Colonic mucosa (tissue), 4 donors: ENCODE measurements at regions not wholly inside any gene's neighbourhood (a gene's known extent, or its start where the extent isn't known, plus 50 kb on each side); places are given as distances from the start of the nearest gene placed in this dataset.

Experiments used
- DNase-seq: peaks from one replicate; pipeline ENCODE4 v3.0.0-alpha.2; 2020
- H3K27ac ChIP-seq: fragments of 200-600 bp; one replicate; pipeline ENCODE4 v1.8.0; 2021
- H3K27me3 ChIP-seq: fragments of 200-600 bp; one replicate; pipeline ENCODE4 v1.8.0; 2021
- H3K36me3 ChIP-seq: fragments of 200-600 bp; one replicate; pipeline ENCODE4 v1.8.0; 2021
- H3K4me1 ChIP-seq: fragments of 200-600 bp; one replicate; pipeline ENCODE4 v1.8.0; 2021; ENCODE audit warnings: mild to moderate bottlenecking
- H3K4me3 ChIP-seq: fragments of 200-600 bp; one replicate; pipeline ENCODE4 v1.8.0; 2021
- H3K9ac ChIP-seq, 2 donors: one replicate each; pipeline ENCODE4 v1.7.0; 2013; ENCODE audit warnings: control low read depth in 2 of 2, low read depth in 2 of 2, low read length in 2 of 2
- H3K9me3 ChIP-seq: fragments of 200-600 bp; one replicate; pipeline ENCODE4 v1.8.0; 2021
- intact Hi-C: fragments of 100-400 bp; cut with DNase I; formaldehyde crosslinking; loops from one replicate; pipeline ENCODE4 v1.14.1; 2022
- TF ChIP-seq, protein P1 (sequence below): fragments of 200-600 bp; IDR thresholded peaks from one replicate; pipeline ENCODE4 v1.8.0; 2022; ENCODE audit warnings: antibody characterized with exemption, mild to moderate bottlenecking
- donor health status: healthy.
- donor health status: DM: no; HTN: no; CAD: no.
- donor health status: DM: no; HTN: no; CAD: no.

DNA sequence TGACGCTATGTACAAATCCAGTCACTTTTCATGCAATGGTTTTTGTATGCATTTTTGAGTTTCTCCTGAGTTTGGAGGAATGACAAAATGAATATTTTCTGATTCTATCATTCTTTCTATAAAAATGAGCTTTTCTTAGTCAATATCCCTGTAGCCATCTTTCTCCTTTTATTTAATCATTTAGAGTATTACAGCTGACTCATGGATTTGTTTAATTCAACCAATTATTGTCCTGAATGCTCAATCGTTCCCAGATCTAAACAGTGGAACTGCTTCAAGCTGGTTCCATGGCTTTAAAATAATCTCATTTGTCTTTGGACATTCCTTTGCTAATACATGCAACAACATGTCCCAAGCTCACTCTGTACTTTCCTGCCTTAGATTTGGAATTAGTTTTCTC is 368.8 kb downstream of the ADCYAP1 start:
- no peak for DNase-seq
- Histone ChIP-seq H3K9me3 (no peaks in the 10 kb centered on the region), H3K27me3 (no peaks in the 10 kb centered on the region), H3K9ac (no peak overlapping the region), H3K27ac (no peak overlapping the region), H3K4me1 (no peaks in the 10 kb centered on the region), H3K36me3 (no peaks in the 10 kb centered on the region), H3K4me3 (no peak overlapping the region)
- TF ChIP-seq, protein P1, sequence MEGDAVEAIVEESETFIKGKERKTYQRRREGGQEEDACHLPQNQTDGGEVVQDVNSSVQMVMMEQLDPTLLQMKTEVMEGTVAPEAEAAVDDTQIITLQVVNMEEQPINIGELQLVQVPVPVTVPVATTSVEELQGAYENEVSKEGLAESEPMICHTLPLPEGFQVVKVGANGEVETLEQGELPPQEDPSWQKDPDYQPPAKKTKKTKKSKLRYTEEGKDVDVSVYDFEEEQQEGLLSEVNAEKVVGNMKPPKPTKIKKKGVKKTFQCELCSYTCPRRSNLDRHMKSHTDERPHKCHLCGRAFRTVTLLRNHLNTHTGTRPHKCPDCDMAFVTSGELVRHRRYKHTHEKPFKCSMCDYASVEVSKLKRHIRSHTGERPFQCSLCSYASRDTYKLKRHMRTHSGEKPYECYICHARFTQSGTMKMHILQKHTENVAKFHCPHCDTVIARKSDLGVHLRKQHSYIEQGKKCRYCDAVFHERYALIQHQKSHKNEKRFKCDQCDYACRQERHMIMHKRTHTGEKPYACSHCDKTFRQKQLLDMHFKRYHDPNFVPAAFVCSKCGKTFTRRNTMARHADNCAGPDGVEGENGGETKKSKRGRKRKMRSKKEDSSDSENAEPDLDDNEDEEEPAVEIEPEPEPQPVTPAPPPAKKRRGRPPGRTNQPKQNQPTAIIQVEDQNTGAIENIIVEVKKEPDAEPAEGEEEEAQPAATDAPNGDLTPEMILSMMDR = no peak
- intact Hi-C loops = no loop called here

GRCh38 chr18:1292167-1292566 is 387.5 kb downstream of the ADCYAP1 start:
- Histone ChIP-seq H3K9me3 (no peaks in the 10 kb centered on the region), H3K36me3 (no peaks in the 10 kb centered on the region), H3K9ac (no peak overlapping the region), H3K27me3 (no peaks in the 10 kb centered on the region), H3K27ac (no peak overlapping the region), H3K4me3 (no peak overlapping the region), H3K4me1 (no peaks in the 10 kb centered on the region)
- no peak for DNase-seq
- intact Hi-C loops = no loop called here
- TF ChIP-seq, protein P1 = no peak

- no peak overlapping the region for H3K9ac ChIP-seq
- no peak overlapping the region for H3K27ac ChIP-seq
- H3K4me1 ChIP-seq = no peaks in the 10 kb centered on the region
- H3K36me3 ChIP-seq = no peaks in the 10 kb centered on the region
- no peak overlapping the region for H3K4me3 ChIP-seq
- intact Hi-C loops = no loop called here
- TF ChIP-seq, protein P1 = no peak
- H3K9me3 ChIP-seq = no peaks in the 10 kb centered on the region
- no peaks in the 10 kb centered on the region for H3K27me3 ChIP-seq
- no peak for DNase-seq
Observed at GRCh38 chr18:1294229-1294628, 389.6 kb downstream of the ADCYAP1 start.

GRCh38 chr18:1296237-1296636 is 391.6 kb downstream of the ADCYAP1 start:
- TF ChIP-seq, protein P1 = no peak
- no peak for DNase-seq
- Histone ChIP-seq H3K36me3 (no peaks in the 10 kb centered on the region), H3K9me3 (no peaks in the 10 kb centered on the region), H3K4me1 (no peaks in the 10 kb centered on the region), H3K27ac (no peak overlapping the region), H3K27me3 (no peaks in the 10 kb centered on the region), H3K4me3 (no peak overlapping the region), H3K9ac (no peak overlapping the region)
- intact Hi-C loops = no loop called here

GRCh38 chr18:1302861-1303260 is 398.2 kb downstream of the ADCYAP1 start:
- H3K9me3 ChIP-seq = no peaks in the 10 kb centered on the region
- H3K27ac ChIP-seq = no peak overlapping the region
- TF ChIP-seq, protein P1 = no peak
- no peak for DNase-seq
- H3K9ac ChIP-seq = no peak overlapping the region
- H3K36me3 ChIP-seq = no peaks in the 10 kb centered on the region
- H3K27me3 ChIP-seq = no peaks in the 10 kb centered on the region
- intact Hi-C loops = no loop called here
- H3K4me3 ChIP-seq = no peak overlapping the region
- no peaks in the 10 kb centered on the region for H3K4me1 ChIP-seq
